NCI-H2107 treated with DMSO at 0.1 percent for 48 hours (cell line): ENCODE measurements at regions not wholly inside any gene's neighbourhood (a gene's known extent, or its start where the extent isn't known, plus 50 kb on each side); places are given as distances from the start of the nearest gene placed in this dataset.
A peak's percentile ranks its signal among the peaks of the same experiment; 100 is the strongest.

Experiments used
- DNase-seq: peaks from one replicate; lab custom pipeline; 2025; ENCODE audit not compliant: unreplicated experiment; lab: John Stamatoyannopoulos, UW

DNA sequence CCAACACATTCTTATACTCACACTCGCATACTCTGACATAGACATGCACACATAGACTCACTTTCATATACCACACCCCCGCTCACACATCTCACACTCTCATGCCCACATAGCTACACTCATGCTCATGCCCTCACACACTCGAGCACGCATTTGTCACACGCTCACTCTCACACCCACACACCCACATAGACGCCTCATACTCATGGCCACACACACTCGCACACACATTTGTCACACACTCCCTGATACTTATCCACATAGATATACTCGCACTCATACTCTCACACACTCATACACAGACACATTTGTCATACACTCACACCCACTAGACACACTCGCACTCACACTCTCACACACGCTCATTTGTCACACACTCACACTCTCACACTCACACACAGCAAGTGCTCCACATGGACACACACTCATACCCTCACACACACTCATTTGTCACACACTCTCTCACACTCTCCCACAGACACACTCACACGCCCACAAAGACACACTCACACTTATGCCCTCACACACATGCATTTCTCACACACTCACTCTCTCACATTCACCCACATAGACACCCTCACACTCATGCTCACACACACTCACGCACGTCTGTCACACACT lies 50.9 kb downstream of the TNP1 start:
- no peak for DNase-seq

DNA sequence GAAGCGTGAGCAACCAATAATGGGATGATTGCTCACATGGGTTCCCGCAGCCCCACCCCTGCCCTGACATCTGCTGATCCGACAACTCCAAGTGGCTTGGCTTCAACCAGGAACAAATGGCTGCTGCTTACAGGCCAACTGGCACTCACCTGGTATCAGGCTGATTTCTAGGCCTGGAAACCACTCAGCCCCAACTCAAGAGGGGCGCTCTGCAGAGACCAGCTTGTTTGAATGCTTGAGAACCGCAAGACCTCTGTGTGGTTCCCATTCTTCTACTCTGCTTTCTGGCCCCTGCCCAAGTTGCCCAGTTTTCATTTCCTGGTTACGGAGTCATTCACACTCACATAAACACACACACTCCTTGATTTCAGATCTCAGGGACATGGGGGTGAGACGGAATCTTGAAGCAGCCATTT lies 52.0 kb downstream of the TNP1 start:
- peak; percentile 95 for DNase-seq

DNA sequence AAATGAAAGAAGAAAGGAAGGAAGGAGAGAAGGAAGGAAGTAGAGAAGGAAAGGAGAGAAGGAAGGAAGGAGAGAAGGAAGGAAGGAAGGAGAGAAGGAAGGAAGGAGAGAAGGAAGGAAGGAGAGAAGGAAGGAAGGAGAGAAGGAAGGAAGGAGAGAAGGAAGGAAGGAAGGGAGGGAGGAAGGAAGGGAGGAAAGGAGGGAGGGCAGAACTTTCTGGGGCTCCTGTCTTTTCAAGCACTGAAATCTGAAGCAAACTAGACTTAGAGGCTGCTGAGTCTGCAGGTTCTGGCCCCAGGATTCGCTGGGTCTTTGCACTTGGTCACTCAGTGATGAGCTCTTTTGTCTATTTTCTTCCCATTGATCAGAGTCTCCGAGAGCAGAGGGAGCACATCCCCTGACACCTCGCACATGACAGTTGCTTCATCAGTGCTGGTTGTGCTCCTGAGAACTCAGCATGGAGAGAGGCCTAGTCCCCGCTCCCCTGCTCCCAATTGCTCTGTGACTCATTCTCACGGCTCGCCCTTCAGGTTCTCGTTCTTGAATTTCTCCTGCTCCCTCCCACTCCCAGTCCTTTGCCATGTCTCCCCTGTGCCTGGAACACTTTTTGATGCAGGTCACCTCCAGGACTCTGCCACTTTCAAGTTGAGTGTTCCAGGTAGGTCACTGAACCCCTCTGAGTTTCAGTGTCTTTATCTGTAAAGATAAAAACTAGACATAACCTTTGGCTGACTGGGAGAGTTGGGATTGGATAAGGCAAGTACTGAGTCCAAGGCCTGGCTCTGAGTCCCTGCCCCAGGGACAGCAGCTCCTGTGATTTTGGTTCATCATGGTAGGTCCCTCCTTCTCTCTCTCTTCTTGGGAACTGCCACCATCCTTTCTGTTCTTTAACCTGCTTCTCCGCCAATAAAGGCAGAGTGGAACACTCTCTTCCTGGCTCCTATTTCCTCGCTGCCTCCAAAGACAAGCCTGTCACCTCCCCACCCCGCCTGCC lies 55.2 kb downstream of the TNP1 start:
- no peak for DNase-seq

DNA sequence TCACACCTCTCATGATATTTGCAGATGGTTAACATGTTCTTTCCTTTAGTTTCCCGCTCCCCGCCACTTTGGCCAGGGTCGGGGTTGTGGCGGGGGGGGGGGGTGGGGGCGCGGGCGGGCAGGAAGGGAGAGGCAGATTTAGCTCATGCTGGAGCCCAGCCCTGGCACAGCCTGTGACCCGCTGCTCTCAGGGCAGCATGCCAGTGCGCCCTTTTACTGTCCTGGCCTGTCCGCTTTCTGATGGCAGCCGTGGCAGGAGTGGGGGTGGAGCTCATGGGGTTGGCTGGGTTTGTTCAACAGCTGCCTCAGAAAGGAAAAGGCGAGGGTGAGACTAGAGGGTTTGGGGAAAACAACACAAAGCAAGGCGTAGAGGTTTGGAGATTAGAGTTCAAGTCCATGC lies 56.1 kb downstream of the TNP1 start:
- DNase-seq = no peak

DNA sequence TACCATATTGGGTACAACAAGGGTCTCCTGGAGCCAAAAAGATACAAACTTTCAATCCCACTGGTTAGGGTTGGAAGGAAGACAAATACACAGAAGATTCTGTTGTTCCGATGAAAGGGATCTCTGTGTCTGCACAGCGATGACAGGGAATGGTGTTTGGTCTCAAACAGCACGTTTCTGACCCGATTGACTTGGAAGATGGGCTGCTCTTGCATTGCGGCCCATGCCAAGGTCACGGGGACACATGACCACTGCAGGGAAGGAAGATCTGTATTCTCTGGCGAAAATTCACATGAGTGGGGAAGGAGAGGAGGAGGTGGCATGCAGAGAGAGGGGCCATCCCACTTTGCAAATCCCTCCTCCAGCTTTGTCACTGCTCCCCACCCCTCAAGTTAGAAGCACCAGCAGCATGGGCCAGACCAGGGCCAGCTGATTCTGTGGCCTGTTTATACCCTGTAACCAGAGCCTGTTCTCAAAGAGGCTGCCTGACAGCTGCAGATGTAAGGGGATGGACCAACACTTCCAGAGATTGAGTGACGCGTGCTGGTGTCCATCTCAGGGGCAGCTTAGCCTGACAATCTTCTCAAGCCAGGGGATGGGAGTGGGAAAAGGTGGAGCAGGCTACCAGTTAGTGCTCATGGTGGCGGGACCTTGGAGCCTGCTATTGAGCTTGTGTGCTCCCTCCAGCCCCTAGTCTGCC lies 57.2 kb downstream of the TNP1 start:
- no peak for DNase-seq

DNA sequence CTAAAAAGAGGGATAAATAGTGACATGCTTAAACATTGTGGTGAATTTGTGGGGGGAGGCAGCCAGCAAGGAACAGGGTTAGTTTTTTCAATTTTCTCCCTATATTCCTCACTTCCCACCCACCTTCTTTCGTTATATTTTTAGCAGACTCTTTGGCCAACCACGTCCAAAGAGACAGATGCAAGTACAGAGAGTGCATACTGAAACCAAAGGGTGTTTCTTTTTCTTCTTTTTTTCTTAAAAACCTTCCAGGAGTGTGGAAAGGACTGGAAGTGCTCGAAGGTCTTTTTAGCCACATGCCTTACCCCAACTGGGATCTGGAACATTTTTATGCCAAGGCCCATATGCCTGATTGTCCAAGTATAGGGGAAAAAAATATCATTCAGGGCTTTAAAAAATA lies 59.0 kb downstream of the TNP1 start:
- DNase-seq = no peak

DNA sequence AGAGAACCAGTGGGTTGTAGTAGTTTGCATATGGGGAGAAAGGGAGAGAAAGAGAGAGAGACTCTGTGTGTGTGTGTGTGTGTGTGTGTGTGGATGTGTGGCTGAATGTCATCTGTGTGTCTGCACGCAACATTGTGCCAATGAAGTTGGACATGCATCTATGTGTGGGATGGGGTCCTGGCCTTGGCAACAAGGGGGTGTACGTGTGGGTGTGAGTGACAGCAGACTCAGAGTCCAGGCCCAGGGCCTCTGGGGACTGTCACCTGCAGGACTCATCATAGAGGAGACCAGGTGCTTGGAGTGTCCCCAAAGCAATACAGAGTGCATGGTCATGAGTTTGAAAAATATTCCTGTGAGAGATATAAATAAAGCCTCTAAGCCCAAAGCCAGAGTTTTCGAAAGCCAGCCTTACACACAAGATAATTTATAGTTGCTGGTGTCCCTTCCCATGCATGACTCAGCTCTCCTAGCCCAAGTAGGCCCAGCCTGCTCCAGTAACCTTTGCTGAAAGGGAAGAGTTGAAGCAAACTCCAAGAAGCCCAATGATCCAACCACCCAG lies 59.9 kb downstream of the TNP1 start:
- DNase-seq = no peak

DNA sequence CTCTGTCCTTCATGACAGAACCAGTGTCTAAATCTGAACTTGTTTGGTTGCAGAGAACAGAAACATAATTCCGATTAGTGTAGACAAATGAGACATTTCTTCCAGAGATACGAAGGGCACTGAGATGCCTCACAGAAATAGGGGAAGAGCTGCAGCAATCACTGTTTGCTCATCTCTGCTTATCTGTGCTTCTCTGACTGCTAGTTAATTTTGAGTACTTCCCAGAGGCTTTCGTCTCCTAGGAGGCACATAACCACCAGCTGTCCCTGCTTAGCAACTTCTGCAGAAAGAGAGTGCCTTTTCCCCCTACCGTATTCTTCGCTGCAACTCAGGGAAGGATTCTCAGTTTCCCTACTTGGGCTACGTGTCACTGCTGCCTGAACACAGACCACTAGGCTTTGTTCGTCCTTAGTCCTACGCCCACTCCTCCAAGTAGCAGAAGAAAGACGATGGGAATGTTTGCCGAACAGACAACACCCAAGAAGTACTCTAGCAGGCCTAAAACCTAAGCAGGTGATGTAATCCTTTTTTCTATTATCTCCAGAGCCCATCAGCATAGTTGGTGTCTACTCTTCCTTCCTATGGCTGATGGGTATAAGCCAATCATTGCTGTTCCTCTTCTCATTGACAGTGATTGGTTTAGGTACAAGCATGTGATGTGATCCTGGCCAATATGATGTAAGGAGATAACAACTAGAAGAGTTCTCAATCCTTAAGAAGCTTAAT lies 63.6 kb downstream of the TNP1 start:
- no peak for DNase-seq

DNA sequence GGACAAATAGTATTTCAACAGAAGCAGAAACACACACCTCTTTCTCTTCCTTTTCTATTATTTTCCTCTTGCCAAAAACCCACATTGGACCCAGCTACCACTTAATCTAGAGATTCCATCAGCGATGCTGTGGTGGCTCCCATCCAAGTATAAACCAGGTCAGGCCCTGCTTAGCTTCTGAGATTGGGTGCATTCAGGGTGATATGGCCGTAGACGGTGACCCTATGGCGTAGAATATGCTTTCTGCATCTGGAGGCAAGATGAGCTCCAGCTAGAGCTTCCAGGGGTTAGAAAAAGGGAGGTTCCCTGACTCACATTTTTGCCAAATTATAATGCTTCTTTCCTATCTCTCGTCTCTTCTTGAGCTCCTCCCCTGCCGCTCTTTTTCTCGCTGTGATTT lies 66.5 kb downstream of the TNP1 start:
- no peak for DNase-seq

DNA sequence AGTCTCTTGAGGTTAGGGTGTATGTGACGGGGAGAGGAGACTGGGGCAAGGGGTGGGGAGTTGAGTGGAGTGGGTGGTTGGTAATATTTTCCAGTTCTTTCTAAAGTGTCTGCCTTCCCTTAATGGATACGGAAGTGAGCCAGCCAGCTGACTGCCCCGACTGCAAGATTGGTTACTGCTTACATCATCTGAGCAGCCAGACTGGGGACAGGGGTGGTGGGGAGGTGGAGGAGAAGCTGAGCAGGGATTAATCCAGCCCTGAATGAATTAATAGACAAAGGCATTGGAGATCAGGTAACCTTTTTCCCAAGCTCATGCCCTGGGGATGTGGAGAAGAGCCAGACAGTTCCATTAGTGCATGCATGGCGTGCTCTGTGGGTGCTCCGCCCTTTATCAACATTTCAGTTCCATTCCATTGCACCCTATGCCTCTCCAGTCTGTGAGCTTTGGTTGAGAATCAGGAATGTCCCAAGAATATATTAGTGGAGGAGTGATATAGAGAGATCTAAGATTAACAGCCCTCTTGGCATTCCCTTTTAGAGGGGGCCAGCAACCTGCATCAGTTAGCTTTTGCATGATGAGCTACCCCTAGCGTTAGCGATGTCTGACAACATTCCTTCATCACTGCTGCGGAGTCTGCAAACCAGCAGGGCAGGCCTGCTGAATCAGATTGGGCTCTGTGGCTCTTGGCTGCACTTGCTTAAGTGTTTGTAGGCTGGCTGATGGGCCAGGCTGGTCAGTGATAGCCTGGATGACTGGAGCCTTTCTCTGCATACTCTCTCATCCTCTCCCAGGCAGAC lies 67.4 kb downstream of the TNP1 start:
- DNase-seq = peak; percentile 88

DNA sequence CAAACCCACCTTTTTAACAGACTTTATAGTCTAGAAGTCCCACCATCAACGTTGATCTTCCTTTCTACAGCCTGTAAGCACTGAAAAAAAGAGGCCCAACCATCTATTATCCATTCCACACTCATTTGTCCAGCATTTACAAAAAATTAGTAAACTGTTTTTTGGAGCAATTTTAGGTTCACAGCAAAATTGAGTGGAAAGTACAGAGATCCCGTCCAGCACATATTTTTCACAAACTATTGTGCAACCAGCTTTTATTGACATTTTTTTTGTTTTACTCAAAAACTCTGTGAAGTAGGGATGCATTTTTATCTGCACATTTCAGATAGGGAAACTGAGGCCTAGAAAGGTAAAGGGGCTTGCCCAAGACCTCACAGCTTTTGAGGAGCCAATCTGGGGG lies 68.6 kb downstream of the TNP1 start:
- no peak for DNase-seq

DNA sequence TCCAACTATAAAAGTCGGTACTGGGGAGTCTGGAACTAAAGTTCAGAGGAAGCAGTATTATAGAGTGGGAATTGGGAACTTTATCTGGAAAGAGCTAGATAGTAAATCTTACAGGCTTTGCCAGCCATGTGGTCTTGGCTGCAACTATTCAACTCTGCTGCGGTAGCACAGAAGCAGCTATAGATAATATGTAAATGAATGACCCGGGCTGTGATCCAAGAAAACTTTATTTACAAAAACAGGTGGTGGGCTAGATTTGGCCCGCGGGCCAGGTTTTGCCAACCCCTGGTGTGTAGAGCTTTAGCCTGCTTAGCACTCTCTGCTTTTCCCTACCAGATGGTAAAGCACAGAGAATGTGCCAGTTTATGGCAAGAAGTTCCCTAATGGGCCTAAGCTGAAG lies 70.8 kb downstream of the TNP1 start:
- peak; percentile 29 for DNase-seq

DNA sequence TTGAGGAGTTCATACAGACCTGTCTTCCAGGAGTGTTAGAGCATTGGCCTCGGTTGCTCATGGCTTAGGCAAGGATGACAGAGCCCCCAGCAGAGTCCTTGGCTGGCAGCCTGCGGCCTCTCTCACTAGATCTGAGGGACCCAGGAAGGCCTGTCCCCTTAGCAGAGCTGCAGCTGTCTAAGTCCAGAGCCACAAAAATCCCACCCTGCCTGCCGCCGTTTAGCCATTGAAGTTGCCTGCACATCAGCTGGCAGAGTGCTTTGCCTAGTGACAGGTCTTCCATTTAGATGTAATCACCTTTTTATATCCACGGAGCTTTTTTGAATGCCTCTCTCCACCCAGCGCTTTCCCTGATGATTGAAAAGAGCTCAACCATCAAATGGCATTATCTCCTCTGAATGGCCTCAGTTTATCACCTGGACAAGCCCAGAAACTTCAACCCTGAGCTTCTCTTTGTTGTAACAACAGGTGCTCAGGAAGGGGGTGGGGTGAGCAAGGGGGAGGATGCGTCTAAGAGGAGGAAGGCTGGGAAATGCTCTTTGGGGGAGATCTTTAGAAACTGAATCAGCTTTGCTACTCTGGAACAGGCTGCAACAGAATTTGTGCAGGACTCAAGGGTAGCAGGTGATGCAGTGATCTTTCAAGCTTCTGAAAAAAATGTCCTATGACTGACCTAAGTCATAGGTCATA lies 71.9 kb downstream of the TNP1 start:
- DNase-seq = peak; percentile 77

DNA sequence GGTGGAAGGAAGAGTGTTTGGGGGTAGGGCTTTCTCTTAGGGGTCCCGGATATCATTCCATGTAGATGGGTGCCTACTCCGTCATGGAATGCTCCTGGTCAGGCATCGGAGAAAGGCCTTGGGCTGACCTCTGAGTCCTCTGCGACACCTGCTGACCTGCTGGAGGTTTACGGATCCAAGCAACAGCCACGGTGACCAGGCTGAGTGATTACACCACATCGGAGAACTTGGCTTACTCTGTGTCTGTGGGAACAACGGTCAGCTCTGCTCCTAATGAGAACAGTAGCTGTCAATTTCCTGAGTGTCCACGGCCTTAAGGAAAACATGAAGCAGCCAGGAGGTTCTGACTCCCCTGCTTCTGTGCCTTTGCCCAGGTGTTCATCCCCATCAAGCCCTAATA lies 73.2 kb downstream of the TNP1 start:
- no peak for DNase-seq

DNA sequence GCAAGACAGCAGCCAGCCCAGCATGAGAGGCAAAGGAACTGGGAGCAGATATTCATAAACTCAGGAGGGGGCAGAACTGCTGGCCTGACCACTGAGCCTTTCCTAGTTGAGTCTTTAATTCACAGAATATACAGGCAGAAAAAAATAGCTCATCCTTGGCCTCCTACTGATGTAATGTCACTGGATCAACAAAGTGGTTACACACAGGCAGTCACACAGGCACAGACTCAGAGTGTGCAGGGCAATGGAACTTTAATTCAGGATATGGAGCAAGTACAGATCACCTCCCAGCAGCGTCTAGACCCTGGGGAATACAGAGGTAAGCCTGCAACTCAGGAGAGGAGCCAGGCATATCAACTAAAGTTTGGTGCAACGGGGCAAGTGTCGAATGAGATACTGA lies 75.4 kb downstream of the TNP1 start:
- no peak for DNase-seq

DNA sequence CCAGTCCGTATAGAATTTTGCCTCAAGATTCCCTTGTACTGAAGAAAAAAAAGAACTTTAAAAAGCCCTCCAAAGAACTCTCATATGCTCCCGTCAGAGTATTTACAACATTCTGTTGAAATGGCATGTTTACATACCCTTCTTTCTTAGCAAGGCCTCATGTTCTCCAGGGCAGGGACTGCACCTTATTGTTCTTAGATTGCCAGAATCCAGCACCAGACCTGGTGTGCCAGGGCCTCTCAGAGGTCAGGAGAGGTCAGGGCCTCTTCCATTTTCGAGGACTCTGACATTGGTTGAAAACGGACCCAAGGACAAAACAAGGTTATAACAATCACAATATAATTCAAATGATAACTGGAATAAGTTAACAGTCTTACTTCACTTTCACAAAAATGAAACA lies 78.2 kb downstream of the TNP1 start:
- DNase-seq = no peak

DNA sequence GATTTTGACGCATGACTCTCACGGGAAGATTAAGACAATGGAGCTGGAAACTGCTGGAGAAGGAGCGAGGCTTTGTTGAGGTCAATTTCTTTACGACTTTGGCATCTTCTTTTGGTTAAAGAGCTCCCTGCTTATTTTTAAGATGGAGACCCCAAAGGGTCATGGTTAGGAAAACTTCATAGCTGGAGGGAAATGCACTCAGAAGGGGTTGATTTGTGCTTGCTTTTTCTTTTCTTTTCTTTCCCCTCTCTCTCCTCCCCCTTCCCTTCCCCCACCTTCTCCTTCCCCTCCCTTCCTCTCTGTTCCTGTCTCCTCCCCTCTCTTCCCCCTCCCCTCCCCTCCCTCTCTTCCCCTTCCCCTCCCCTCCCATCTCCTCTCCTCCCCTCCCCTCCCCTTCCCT lies 79.0 kb downstream of the TNP1 start:
- DNase-seq = no peak

DNA sequence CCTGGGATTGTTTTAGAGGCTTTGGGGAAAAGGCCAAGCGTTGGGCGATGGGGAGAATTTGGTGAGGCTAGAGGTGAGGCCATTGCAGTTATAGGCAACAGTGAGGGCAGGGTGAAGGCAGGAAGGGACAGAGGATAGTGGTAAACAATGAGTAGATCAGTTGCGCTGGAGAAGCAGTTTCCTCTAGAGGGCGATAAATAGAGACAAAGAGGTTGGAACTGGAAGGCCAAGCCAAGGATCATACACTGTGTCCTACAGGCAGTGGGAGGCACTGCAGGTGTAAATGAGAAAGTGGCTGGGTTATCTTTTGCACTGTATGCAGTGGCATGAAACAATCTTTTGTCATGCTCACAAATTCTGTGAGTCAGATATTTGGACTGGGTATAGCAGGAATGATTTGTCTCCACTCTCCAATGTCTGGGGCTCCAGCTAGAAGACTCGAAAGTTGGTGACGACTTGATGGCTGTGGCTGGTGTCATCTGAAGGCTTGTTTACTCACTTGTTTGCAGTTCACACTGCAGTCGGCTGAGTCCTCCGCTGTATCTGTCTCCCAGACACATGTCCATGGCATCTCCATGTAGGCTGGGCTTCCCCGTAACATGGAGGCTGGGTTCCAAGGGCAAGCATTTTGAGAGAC lies 82.1 kb downstream of the TNP1 start:
- DNase-seq = peak; percentile 56
